Endothelial cell of umbilical vein (primary cell): ENCODE measurements at regions not wholly inside any gene's neighbourhood (a gene's known extent, or its start where the extent isn't known, plus 50 kb on each side); places are given as distances from the start of the nearest gene placed in this dataset.
"Not testable (repeated sequence)": the region's sequence is repeated elsewhere in the genome, so short reads cannot be mapped to it uniquely, and the experiment has no call there.

Experiments
- BruUV-seq: library from RNA; stranded (reverse); fragments of 400-500 nt; replicated peaks from 2 replicates; lab custom pipeline; 2021; lab: Mats Ljungman, UMichigan
- CTCF ChIA-PET: fragments of 300-600, 350-600 bp; sonication (Branson Sonifier 250); formaldehyde crosslinking; loops from one replicate; lab custom pipeline; 2021; ENCODE audit warnings: antibody characterized with exemption, inconsistent platforms; lab: Charles Lee
- POLR2A ChIA-PET: fragments of 300-600, 350-600 bp; sonication (Branson Sonifier 250); formaldehyde crosslinking; loops from one replicate; lab custom pipeline; 2021; ENCODE audit warnings: antibody characterized with exemption, inconsistent platforms; lab: Charles Lee
- DNase-seq: peaks from one replicate; pipeline ENCODE4 v3.0.0-alpha.2; 2011; ENCODE audit warnings: low read depth, low spot score
- FAIRE-seq: peaks from 2 replicates; lab custom pipeline; 2011; peaks lifted over from hg19 to GRCh38; lab: Jason Lieb, UNC
- H2AFZ ChIP-seq: 2 replicates; pipeline ENCODE4 v1.6.0; 2012; ENCODE audit warnings: low read depth, low read length, control low read depth, inconsistent platforms
- H3K27ac ChIP-seq: 2 replicates; pipeline ENCODE4 v1.5.1; 2011; ENCODE audit warnings: low read depth, mild to moderate bottlenecking, control low read depth, low read length, moderate library complexity; ENCODE audit not compliant: insufficient read depth
- H3K27me3 ChIP-seq, 2 experiments: 2 replicates each; pipeline versions ENCODE4 v1.6.0 to v1.6.1; 2011; ENCODE audit warnings: low read length in 2 of 2, mixed read lengths in 1 of 2; ENCODE audit not compliant: control insufficient read depth in 2 of 2, insufficient read depth in 2 of 2
- H3K36me3 ChIP-seq, 2 experiments: 2 replicates in 1 of 2; 3 replicates in 1 of 2; pipeline ENCODE4 v1.5.1; 2011; ENCODE audit warnings: low read length in 2 of 2, mild to moderate bottlenecking in 1 of 2, moderate library complexity in 1 of 2; ENCODE audit not compliant: control insufficient read depth in 2 of 2, insufficient read depth in 2 of 2; ENCODE audit errors: extremely low read depth in 1 of 2
- H3K4me1 ChIP-seq: 3 replicates; pipeline ENCODE4 v1.5.1; 2011; ENCODE audit warnings: mild to moderate bottlenecking, low read length; ENCODE audit not compliant: control insufficient read depth, insufficient read depth; ENCODE audit errors: extremely low read depth
- H3K4me2 ChIP-seq: 2 replicates; pipeline ENCODE4 v1.6.1; 2011; ENCODE audit warnings: low read length, control low read depth, mixed read lengths; ENCODE audit not compliant: insufficient read depth
- H3K4me3 ChIP-seq, 3 experiments: fragments of 200-600 bp in 1 of 3; sonication (generic), shearing (Covaris generic) in 1 of 3; replicated peaks in 1 of 3; 2 replicates each; pipeline ENCODE4 v1.5.1; 2011 to 2016; ENCODE audit warnings: control low read depth in 3 of 3, low read length in 3 of 3, mild to moderate bottlenecking in 2 of 3, inconsistent platforms in 1 of 3, low read depth in 1 of 3, moderate library complexity in 1 of 3; ENCODE audit not compliant: insufficient read depth in 1 of 3
- H3K79me2 ChIP-seq: 2 replicates; pipeline ENCODE4 v1.6.0; 2012; ENCODE audit warnings: low read length, inconsistent platforms; ENCODE audit not compliant: control insufficient read depth, insufficient read depth
- H3K9ac ChIP-seq: replicated peaks from 2 replicates; pipeline ENCODE3; 2011; ENCODE audit warnings: low read length, control low read depth; ENCODE audit not compliant: insufficient read depth; ENCODE audit errors: extremely low read depth
- H3K9me1 ChIP-seq: replicated peaks from 3 replicates; pipeline ENCODE4 v1.6.0; 2011; ENCODE audit warnings: mild to moderate bottlenecking, low read length; ENCODE audit not compliant: control insufficient read depth, insufficient read depth; ENCODE audit errors: extremely low read depth
- H3K9me3 ChIP-seq: replicated peaks from 2 replicates; pipeline ENCODE4 v1.5.1; 2012; ENCODE audit warnings: low read length, inconsistent platforms; ENCODE audit not compliant: control insufficient read depth, insufficient read depth
- H4K20me1 ChIP-seq: replicated peaks from 2 replicates; pipeline ENCODE3; 2011; ENCODE audit warnings: mild to moderate bottlenecking, low read length; ENCODE audit not compliant: control insufficient read depth, insufficient read depth; ENCODE audit errors: extremely low read depth
- CTCF ChIP-seq, 2 donors: IDR thresholded peaks; 1 replicate in 1 of 2; 2 replicates in 1 of 2; pipeline ENCODE4 v1.5.1; 2011; ENCODE audit warnings: low read length in 2 of 2, mild to moderate bottlenecking in 2 of 2, moderate library complexity in 2 of 2, control low read depth in 1 of 2, inconsistent platforms in 1 of 2, low read depth in 1 of 2; ENCODE audit not compliant: insufficient read depth in 1 of 2; ENCODE audit errors: extremely low read depth in 1 of 2
- JUN ChIP-seq: IDR thresholded peaks from 2 replicates; pipeline ENCODE4 v1.6.1; 2011; ENCODE audit warnings: borderline replicate concordance, low read depth; ENCODE audit not compliant: insufficient read length, insufficient read depth
- dilution Hi-C: fragments of 300-500 bp; cut with MboI; formaldehyde crosslinking; loops from one replicate; pipeline ENCODE4 v1.15.0; 2019; ENCODE audit warnings: low sequenced_read_pairs; ENCODE audit not compliant: extremely low pct_ligation_motif_present
- intact Hi-C: fragments of 100-400 bp; cut with micrococcal nuclease; formaldehyde crosslinking; loops from one replicate; pipeline ENCODE4 v1.10.0; 2022

- H2AFZ ChIP-seq, POLR2A ChIA-PET, H3K9me3 ChIP-seq, H3K9ac ChIP-seq, H3K27me3 ChIP-seq, H3K27ac ChIP-seq, H3K4me1 ChIP-seq, FAIRE-seq, BruUV-seq, CTCF ChIA-PET, H3K4me2 ChIP-seq, DNase-seq, H3K9me1 ChIP-seq, H4K20me1 ChIP-seq, H3K36me3 ChIP-seq, H3K79me2 ChIP-seq, dilution Hi-C loops, H3K4me3 ChIP-seq: not testable (repeated sequence)
- intact Hi-C loops: loop anchor here (2.0 kb wide), 1 partner anchor 16 kb away; no protein-coding TSS in a partner anchor
Measured at GRCh38 chr13:33572322-33572721, 245.6 kb upstream of the RFC3 start.

DNA sequence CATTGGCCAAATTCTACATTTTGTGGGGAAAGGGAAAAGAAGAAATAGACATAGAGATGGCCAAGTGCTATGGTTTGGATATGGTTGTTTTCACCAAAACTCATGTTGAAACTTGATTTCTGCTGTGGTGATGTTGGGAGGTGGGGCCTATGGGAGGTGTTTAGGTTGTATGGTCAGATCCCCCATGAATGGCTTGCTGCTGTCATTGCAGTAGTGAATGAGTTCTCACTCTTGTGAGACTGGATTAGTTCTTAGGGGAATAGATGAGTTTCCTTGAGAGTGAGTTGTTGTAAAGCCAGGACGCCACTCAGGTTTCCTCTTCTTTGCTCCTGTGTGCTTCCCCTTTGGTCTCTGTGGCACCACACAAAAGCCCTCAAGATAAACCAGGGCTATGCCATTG is 242.6 kb upstream of the RFC3 start:
- H3K27me3 ChIP-seq: no peaks in the 10 kb centered on the region
- intact Hi-C loops (no loop called here), dilution Hi-C loops (no loop called here)
- no peak overlapping the region for H3K27ac ChIP-seq
- H3K79me2 ChIP-seq: no peaks in the 10 kb centered on the region
- no peaks in the 10 kb centered on the region for H3K9me3 ChIP-seq
- ChIA-PET CTCF (no interaction called here), POLR2A (no interaction called here)
- no peaks in the 10 kb centered on the region for H3K36me3 ChIP-seq
- no peak overlapping the region for H3K4me3 ChIP-seq
- no peaks in the 10 kb centered on the region for H4K20me1 ChIP-seq
- no TSS peak for BruUV-seq
- TF ChIP-seq JUN: no peak
- FAIRE-seq (no peak), DNase-seq (no peak)
- no peak overlapping the region for H2AFZ ChIP-seq
- H3K4me2 ChIP-seq: no peak overlapping the region
- no peaks in the 10 kb centered on the region for H3K9me1 ChIP-seq
- no peak overlapping the region for H3K9ac ChIP-seq
- no peaks in the 10 kb centered on the region for H3K4me1 ChIP-seq

DNA sequence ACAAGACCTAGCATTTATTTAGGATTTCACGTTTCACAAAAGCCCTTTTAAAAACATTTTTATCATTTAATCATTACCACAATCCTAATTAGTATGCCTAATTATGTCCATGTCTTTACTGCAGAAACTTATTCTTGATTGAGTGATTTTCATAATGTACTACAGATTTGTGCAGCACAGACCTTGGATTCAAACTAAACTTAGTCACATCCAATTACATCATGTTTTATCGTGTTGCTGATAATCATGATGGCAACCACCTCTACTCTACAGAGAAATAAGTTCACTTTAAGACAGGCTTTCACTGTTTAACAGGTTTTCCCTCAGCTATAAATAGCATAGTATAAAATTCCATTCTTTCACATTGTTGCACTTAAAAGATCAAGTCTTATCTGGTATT is 240.9 kb upstream of the RFC3 start:
- H3K79me2 ChIP-seq: no peaks in the 10 kb centered on the region
- H3K27ac ChIP-seq: no peak overlapping the region
- no peaks in the 10 kb centered on the region for H3K9me3 ChIP-seq
- ChIA-PET CTCF (no interaction called here), POLR2A (no interaction called here)
- H3K36me3 ChIP-seq: no peaks in the 10 kb centered on the region
- H2AFZ ChIP-seq: no peak overlapping the region
- no peak for DNase-seq
- H4K20me1 ChIP-seq: no peaks in the 10 kb centered on the region
- no peak for FAIRE-seq
- H3K4me3 ChIP-seq: no peak overlapping the region
- no peaks in the 10 kb centered on the region for H3K27me3 ChIP-seq
- TF ChIP-seq CTCF (IDR thresholded peaks at IDR 0.05; ENCODE audit: extremely low read depth in 1 of 2, insufficient read depth in 1 of 2, low read depth in 1 of 2, low read length in 2 of 2): no peak
- H3K4me2 ChIP-seq: no peak overlapping the region
- H3K9ac ChIP-seq: no peak overlapping the region
- no TSS peak for BruUV-seq
- H3K4me1 ChIP-seq: no peaks in the 10 kb centered on the region
- dilution Hi-C loops: no loop called here
- no peaks in the 10 kb centered on the region for H3K9me1 ChIP-seq
- intact Hi-C loops: no loop called here
